Upper lobe of left lung (tissue), 4 donors: ENCODE measurements at regions not wholly inside any gene's neighbourhood (a gene's known extent, or its start where the extent isn't known, plus 50 kb on each side); places are given as distances from the start of the nearest gene placed in this dataset.

Experiments
- CTCF ChIP-seq, 6 experiments: fragments of 450-650 bp in 4 of 6; fragments of 200-600 bp in 2 of 6; sonication (generic) in 2 of 6; IDR thresholded peaks; one replicate each; pipeline ENCODE4 v1.5.1; 2016 to 2019; ENCODE audit warnings: antibody characterized with exemption in 6 of 6
- POLR2A ChIP-seq, 4 donors: fragments of 450-650 bp; IDR thresholded peaks; one replicate each; pipeline ENCODE4 v1.5.1; 2016 to 2017; ENCODE audit warnings: antibody characterized with exemption in 4 of 4, mild to moderate bottlenecking in 2 of 4

DNA sequence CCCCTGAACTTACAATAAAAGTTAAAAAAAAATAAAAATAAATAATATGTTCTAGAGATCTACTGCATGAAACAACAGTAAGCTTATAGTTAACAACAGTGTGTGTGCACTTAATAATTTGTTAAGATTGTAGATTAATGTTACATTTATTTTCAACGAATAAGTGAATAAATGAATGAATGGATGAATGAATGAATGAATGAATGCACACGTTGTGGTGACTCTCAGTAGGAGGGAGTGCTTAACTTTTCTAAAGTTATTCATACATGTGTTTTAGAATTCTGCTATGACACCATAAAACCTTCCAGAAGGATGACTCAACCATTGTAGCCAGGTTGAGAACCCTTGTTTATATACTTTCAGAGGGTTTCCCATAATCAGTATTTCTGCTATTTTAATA is 1269.4 kb upstream of the CDH6 start:
- TF ChIP-seq CTCF (IDR thresholded peaks at IDR 0.05) (no peak), POLR2A (IDR thresholded peaks at IDR 0.05) (no peak)
